Vagina (tissue), 2 donors: ENCODE measurements at regions not wholly inside any gene's neighbourhood (a gene's known extent, or its start where the extent isn't known, plus 50 kb on each side); places are given as distances from the start of the nearest gene placed in this dataset.

Experiments
- POLR2AphosphoS5 ChIP-seq, 2 donors: sonication (generic); formaldehyde crosslinking; IDR thresholded peaks; one replicate each; pipeline ENCODE4 v1.9.0; 2017; ENCODE audit warnings: antibody characterized with exemption in 2 of 2, mild to moderate bottlenecking in 2 of 2, low read depth in 1 of 2; ENCODE audit not compliant: insufficient read depth in 1 of 2
- TF ChIP-seq, protein P1 (sequence below), 3 experiments: fragments of 450-650 bp in 2 of 3; fragments of 200-600 bp in 1 of 3; sonication (generic) in 1 of 3; IDR thresholded peaks; one replicate each; pipeline ENCODE4 v1.5.1; 2017 to 2019; ENCODE audit warnings: antibody characterized with exemption in 3 of 3, mild to moderate bottlenecking in 2 of 3, moderate library complexity in 2 of 3

DNA sequence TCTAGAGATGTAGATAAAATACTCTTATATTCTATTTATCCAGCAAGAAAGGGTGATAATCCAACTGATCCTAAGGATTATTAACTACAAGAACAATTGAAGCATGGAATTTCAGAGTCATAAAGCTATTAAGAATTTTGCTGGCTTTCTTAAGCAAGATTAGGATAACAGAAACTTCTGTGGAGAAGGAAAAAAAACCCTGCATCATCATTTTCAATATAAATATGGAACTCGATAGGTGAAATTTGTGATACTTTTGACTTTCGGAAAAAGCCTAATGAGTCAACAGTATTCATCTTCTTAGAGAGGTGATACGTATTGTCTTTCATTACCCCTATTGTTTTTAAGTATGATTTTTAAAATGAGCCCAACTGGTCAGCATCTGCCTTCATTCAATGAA lies 593.3 kb downstream of the CPS1 start:
- TF ChIP-seq, protein P1, sequence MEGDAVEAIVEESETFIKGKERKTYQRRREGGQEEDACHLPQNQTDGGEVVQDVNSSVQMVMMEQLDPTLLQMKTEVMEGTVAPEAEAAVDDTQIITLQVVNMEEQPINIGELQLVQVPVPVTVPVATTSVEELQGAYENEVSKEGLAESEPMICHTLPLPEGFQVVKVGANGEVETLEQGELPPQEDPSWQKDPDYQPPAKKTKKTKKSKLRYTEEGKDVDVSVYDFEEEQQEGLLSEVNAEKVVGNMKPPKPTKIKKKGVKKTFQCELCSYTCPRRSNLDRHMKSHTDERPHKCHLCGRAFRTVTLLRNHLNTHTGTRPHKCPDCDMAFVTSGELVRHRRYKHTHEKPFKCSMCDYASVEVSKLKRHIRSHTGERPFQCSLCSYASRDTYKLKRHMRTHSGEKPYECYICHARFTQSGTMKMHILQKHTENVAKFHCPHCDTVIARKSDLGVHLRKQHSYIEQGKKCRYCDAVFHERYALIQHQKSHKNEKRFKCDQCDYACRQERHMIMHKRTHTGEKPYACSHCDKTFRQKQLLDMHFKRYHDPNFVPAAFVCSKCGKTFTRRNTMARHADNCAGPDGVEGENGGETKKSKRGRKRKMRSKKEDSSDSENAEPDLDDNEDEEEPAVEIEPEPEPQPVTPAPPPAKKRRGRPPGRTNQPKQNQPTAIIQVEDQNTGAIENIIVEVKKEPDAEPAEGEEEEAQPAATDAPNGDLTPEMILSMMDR (IDR thresholded peaks at IDR 0.05), result no peak
- TF ChIP-seq POLR2AphosphoS5 (IDR thresholded peaks at IDR 0.05; ENCODE audit: insufficient read depth in 1 of 2, low read depth in 1 of 2), result no peak
